Testis (tissue), 2 donors: ENCODE measurements at regions not wholly inside any gene's neighbourhood (a gene's known extent, or its start where the extent isn't known, plus 50 kb on each side); places are given as distances from the start of the nearest gene placed in this dataset.

Experiments used
- DNase-seq: peaks from one replicate; pipeline ENCODE4 v3.0.0-alpha.2; 2019
- H3K27ac ChIP-seq, 2 donors: fragments of 200-600 bp; sonication (generic); one replicate each; pipeline ENCODE4 v1.5.1; 2019
- H3K27me3 ChIP-seq: fragments of 200-600 bp; sonication (generic); one replicate; pipeline ENCODE4 v1.5.1; 2019
- H3K36me3 ChIP-seq: fragments of 200-600 bp; sonication (generic); one replicate; pipeline ENCODE4 v1.5.1; 2017; ENCODE audit warnings: low read depth; ENCODE audit errors: missing control alignments
- H3K4me1 ChIP-seq: fragments of 200-600 bp; sonication (generic); one replicate; pipeline ENCODE4 v1.5.1; 2019
- H3K4me3 ChIP-seq, 2 donors: fragments of 200-600 bp; sonication (generic); one replicate each; pipeline ENCODE4 v1.5.1; 2017 to 2019
- H3K9me3 ChIP-seq: fragments of 200-600 bp; sonication (generic); one replicate; pipeline ENCODE4 v1.5.1; 2017
- POLR2A ChIP-seq: fragments of 450-650 bp; IDR thresholded peaks from one replicate; pipeline ENCODE4 v1.6.1; 2017; ENCODE audit warnings: antibody characterized with exemption, mild to moderate bottlenecking, moderate library complexity
- WGBS, 2 donors: methylation state at CpG; one replicate each; pipeline ENCODE4 v1.1.5; 2018; 5-methylcytosine and 5-hydroxymethylcytosine counted together
- intact Hi-C: fragments of 100-400 bp; cut with DNase I; formaldehyde crosslinking; loops from one replicate; pipeline ENCODE4 v1.15.1; 2023; ENCODE audit warnings: low total_unique reads
- TF ChIP-seq, protein P1 (sequence below), 3 experiments: fragments of 450-650 bp in 2 of 3; fragments of 200-600 bp in 1 of 3; sonication (generic) in 1 of 3; IDR thresholded peaks; one replicate each; pipeline ENCODE4 v1.5.1; 2016 to 2019; ENCODE audit warnings: antibody characterized with exemption in 3 of 3, mild to moderate bottlenecking in 2 of 3, moderate library complexity in 1 of 3

DNA sequence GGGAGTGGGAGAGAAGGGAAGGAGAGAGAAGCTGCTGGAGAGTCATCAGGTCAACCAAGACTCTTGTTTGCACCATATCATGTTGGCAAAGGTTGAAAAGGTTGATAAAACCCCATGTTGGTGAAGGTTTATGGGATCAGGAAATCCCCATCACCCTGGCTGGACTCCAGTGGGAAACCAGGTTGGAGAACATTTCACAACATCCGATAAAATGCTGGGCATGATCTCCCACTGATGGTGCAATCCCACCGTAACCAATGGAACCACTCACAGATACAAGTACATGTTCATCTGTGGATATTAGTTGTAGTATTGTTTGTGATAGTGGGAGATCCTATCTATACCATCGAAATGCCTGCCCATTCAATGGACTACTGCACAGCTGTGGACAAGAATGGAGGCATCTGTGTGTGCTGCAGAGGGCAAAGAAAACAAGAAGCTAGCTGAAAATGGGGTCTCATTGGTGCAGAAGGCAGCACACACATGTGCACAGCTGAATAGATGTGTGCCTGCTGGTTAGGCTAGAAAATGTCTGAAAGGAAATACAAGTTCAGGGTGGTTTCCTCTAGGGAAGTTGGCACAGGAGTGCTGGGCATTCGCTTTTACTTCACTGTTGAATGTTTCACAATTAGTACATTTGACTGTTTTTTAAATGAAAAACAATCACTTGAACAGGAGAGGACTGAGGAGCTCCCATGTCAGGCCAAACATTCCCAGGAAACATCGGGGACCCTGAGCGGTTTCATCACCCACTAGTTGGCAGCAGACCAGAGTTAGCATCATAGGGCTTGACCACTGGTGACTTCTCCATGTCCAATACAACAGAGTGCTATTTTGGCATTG lies 80.4 kb upstream of the MGMT start:
- WGBS, 2 donors, result 86 to 87% methylated on average over 5 to 6 of the region's 6 CpGs
- DNase-seq, result no peak
- no peak overlapping the region for H3K27ac ChIP-seq
- no peak overlapping the region for H3K4me3 ChIP-seq
- no peaks in the 10 kb centered on the region for H3K27me3 ChIP-seq
- no peaks in the 10 kb centered on the region for H3K36me3 ChIP-seq
- intact Hi-C loops, result no loop called here
- no peak for TF ChIP-seq POLR2A
- TF ChIP-seq, protein P1, sequence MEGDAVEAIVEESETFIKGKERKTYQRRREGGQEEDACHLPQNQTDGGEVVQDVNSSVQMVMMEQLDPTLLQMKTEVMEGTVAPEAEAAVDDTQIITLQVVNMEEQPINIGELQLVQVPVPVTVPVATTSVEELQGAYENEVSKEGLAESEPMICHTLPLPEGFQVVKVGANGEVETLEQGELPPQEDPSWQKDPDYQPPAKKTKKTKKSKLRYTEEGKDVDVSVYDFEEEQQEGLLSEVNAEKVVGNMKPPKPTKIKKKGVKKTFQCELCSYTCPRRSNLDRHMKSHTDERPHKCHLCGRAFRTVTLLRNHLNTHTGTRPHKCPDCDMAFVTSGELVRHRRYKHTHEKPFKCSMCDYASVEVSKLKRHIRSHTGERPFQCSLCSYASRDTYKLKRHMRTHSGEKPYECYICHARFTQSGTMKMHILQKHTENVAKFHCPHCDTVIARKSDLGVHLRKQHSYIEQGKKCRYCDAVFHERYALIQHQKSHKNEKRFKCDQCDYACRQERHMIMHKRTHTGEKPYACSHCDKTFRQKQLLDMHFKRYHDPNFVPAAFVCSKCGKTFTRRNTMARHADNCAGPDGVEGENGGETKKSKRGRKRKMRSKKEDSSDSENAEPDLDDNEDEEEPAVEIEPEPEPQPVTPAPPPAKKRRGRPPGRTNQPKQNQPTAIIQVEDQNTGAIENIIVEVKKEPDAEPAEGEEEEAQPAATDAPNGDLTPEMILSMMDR (IDR thresholded peaks at IDR 0.05), result no peak
- H3K4me1 ChIP-seq, result no peaks in the 10 kb centered on the region
- H3K9me3 ChIP-seq, result no peaks in the 10 kb centered on the region

DNA sequence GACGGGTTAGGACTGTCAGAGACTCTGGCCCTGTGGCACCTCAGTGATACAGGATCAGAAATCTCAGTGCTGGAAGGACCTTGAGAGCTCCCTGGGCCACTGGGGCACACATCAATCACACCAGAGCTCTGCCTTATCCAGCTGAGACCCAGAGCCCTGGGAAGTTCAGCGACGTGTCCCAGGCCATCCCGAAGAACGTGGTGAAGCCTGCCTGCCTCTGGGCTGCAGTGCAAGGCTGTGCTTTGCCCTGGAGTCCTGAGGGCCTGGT lies 79.8 kb upstream of the MGMT start:
- H3K27me3 ChIP-seq, result no peaks in the 10 kb centered on the region
- WGBS, 2 donors, result 87 to 96% methylated on average over 4 to 5 of the region's 5 CpGs
- intact Hi-C loops, result no loop called here
- H3K27ac ChIP-seq, result no peak overlapping the region
- H3K4me1 ChIP-seq, result no peaks in the 10 kb centered on the region
- no peaks in the 10 kb centered on the region for H3K36me3 ChIP-seq
- H3K9me3 ChIP-seq, result no peaks in the 10 kb centered on the region
- H3K4me3 ChIP-seq, result no peak overlapping the region
- DNase-seq, result no peak
- no peak for TF ChIP-seq POLR2A

DNA sequence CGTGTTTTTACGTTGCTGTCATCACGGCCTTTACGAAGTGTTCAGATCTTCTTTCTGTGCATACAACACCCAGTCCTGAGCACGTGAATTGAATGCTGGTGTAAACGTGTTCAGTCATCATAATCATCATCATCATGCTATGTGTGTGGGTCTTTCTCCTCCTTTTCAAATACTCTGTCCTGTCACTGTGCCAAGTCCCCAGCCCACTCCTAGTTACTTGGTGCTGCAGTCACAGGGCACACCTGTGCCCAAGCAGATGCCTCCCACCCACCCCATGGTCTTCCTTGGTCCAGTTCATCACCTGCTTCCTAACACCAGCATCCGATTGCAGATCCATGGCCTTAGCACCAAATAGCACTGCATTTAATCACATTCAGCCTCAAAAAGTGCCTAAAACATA lies 78.6 kb upstream of the MGMT start:
- no peak for DNase-seq
- TF ChIP-seq, protein P1 (IDR thresholded peaks at IDR 0.05), result no peak
- TF ChIP-seq POLR2A, result no peak
- Histone ChIP-seq H3K36me3 (no peaks in the 10 kb centered on the region), H3K4me1 (no peaks in the 10 kb centered on the region), H3K9me3 (no peaks in the 10 kb centered on the region), H3K27me3 (no peaks in the 10 kb centered on the region), H3K4me3 (no peak overlapping the region), H3K27ac (no peak overlapping the region)
- WGBS, 2 donors, result 86 to 92% methylated on average over 7 of the region's 7 CpGs
- intact Hi-C loops, result no loop called here

DNA sequence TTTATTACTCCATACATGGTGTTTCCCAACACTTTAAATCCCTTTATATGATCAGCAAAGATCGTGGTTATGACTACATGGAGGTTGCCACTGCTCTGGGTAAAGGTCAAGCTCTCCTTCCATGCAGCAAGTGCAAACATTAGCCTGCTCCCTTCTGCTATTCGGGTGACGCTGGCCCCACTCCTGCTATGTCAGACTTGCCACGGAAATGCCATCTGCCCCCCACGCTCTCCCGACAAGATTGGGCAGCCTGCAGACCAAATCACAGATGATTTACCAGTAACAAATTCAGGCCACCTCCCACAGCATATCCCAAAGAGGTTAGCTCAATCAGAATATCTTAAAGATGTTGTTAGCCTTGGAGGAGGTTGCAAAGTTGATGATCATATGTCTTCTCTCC lies 77.8 kb upstream of the MGMT start:
- intact Hi-C loops, result no loop called here
- H3K4me3 ChIP-seq, result no peak overlapping the region
- no peak for DNase-seq

DNA sequence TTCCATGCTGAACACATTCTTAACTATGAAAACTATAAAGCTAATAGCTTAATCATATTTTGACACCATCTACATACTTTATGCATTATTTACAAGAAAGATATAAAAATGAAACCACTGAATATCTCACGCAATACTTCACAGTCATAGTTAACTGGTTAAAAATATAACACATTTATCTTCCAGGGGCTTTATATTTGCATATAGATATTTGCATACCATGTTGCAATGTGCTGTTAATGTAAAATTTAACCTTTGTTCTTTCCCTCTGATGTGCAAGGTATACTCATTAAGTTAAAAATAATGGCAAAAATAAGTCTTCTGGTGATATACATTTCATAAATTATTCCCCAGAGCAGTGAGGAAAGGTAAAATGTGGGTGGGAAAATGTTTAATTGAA lies 76.9 kb upstream of the MGMT start:
- TF ChIP-seq, protein P1 (IDR thresholded peaks at IDR 0.05), result no peak
- TF ChIP-seq POLR2A, result no peak
- Histone ChIP-seq H3K4me1 (no peaks in the 10 kb centered on the region), H3K9me3 (no peaks in the 10 kb centered on the region), H3K27me3 (no peaks in the 10 kb centered on the region), H3K27ac (no peak overlapping the region), H3K4me3 (no peak overlapping the region), H3K36me3 (no peaks in the 10 kb centered on the region)
- 93 to 98% methylated on average over 1 of the region's 1 CpG for WGBS, 2 donors
- intact Hi-C loops, result no loop called here
- DNase-seq, result no peak

More for the DNA sequence above, 77.8 kb upstream of the MGMT start:
- TF ChIP-seq, protein P1 (IDR thresholded peaks at IDR 0.05), result no peak
- no peak for TF ChIP-seq POLR2A
- Histone ChIP-seq H3K27ac (no peak overlapping the region), H3K27me3 (no peaks in the 10 kb centered on the region), H3K4me1 (no peaks in the 10 kb centered on the region), H3K36me3 (no peaks in the 10 kb centered on the region), H3K9me3 (no peaks in the 10 kb centered on the region)
- WGBS, 2 donors, result 82 to 96% methylated on average over 6 of the region's 6 CpGs
